Endothelial cell of umbilical vein (primary cell): ENCODE measurements at regions not wholly inside any gene's neighbourhood (a gene's known extent, or its start where the extent isn't known, plus 50 kb on each side); places are given as distances from the start of the nearest gene placed in this dataset.

Experiments
- BruUV-seq: library from RNA; stranded (reverse); fragments of 400-500 nt; replicated peaks from 2 replicates; lab custom pipeline; 2021; lab: Mats Ljungman, UMichigan
- CTCF ChIA-PET: fragments of 300-600, 350-600 bp; sonication (Branson Sonifier 250); formaldehyde crosslinking; loops from one replicate; lab custom pipeline; 2021; ENCODE audit warnings: antibody characterized with exemption, inconsistent platforms; lab: Charles Lee
- POLR2A ChIA-PET: fragments of 300-600, 350-600 bp; sonication (Branson Sonifier 250); formaldehyde crosslinking; loops from one replicate; lab custom pipeline; 2021; ENCODE audit warnings: antibody characterized with exemption, inconsistent platforms; lab: Charles Lee
- DNase-seq: peaks from one replicate; pipeline ENCODE4 v3.0.0-alpha.2; 2011; ENCODE audit warnings: low read depth, low spot score
- FAIRE-seq: peaks from 2 replicates; lab custom pipeline; 2011; peaks lifted over from hg19 to GRCh38; lab: Jason Lieb, UNC
- H2AFZ ChIP-seq: 2 replicates; pipeline ENCODE4 v1.6.0; 2012; ENCODE audit warnings: low read depth, low read length, control low read depth, inconsistent platforms
- H3K27ac ChIP-seq: 2 replicates; pipeline ENCODE4 v1.5.1; 2011; ENCODE audit warnings: low read depth, mild to moderate bottlenecking, control low read depth, low read length, moderate library complexity; ENCODE audit not compliant: insufficient read depth
- H3K27me3 ChIP-seq, 2 experiments: 2 replicates each; pipeline versions ENCODE4 v1.6.0 to v1.6.1; 2011; ENCODE audit warnings: low read length in 2 of 2, mixed read lengths in 1 of 2; ENCODE audit not compliant: control insufficient read depth in 2 of 2, insufficient read depth in 2 of 2
- H3K36me3 ChIP-seq, 2 experiments: 2 replicates in 1 of 2; 3 replicates in 1 of 2; pipeline ENCODE4 v1.5.1; 2011; ENCODE audit warnings: low read length in 2 of 2, mild to moderate bottlenecking in 1 of 2, moderate library complexity in 1 of 2; ENCODE audit not compliant: control insufficient read depth in 2 of 2, insufficient read depth in 2 of 2; ENCODE audit errors: extremely low read depth in 1 of 2
- H3K4me1 ChIP-seq: 3 replicates; pipeline ENCODE4 v1.5.1; 2011; ENCODE audit warnings: mild to moderate bottlenecking, low read length; ENCODE audit not compliant: control insufficient read depth, insufficient read depth; ENCODE audit errors: extremely low read depth
- H3K4me2 ChIP-seq: 2 replicates; pipeline ENCODE4 v1.6.1; 2011; ENCODE audit warnings: low read length, control low read depth, mixed read lengths; ENCODE audit not compliant: insufficient read depth
- H3K4me3 ChIP-seq, 3 experiments: fragments of 200-600 bp in 1 of 3; sonication (generic), shearing (Covaris generic) in 1 of 3; replicated peaks in 1 of 3; 2 replicates each; pipeline ENCODE4 v1.5.1; 2011 to 2016; ENCODE audit warnings: control low read depth in 3 of 3, low read length in 3 of 3, mild to moderate bottlenecking in 2 of 3, inconsistent platforms in 1 of 3, low read depth in 1 of 3, moderate library complexity in 1 of 3; ENCODE audit not compliant: insufficient read depth in 1 of 3
- H3K79me2 ChIP-seq: 2 replicates; pipeline ENCODE4 v1.6.0; 2012; ENCODE audit warnings: low read length, inconsistent platforms; ENCODE audit not compliant: control insufficient read depth, insufficient read depth
- H3K9ac ChIP-seq: replicated peaks from 2 replicates; pipeline ENCODE3; 2011; ENCODE audit warnings: low read length, control low read depth; ENCODE audit not compliant: insufficient read depth; ENCODE audit errors: extremely low read depth
- H3K9me1 ChIP-seq: replicated peaks from 3 replicates; pipeline ENCODE4 v1.6.0; 2011; ENCODE audit warnings: mild to moderate bottlenecking, low read length; ENCODE audit not compliant: control insufficient read depth, insufficient read depth; ENCODE audit errors: extremely low read depth
- H3K9me3 ChIP-seq: replicated peaks from 2 replicates; pipeline ENCODE4 v1.5.1; 2012; ENCODE audit warnings: low read length, inconsistent platforms; ENCODE audit not compliant: control insufficient read depth, insufficient read depth
- H4K20me1 ChIP-seq: replicated peaks from 2 replicates; pipeline ENCODE3; 2011; ENCODE audit warnings: mild to moderate bottlenecking, low read length; ENCODE audit not compliant: control insufficient read depth, insufficient read depth; ENCODE audit errors: extremely low read depth
- EZH2 ChIP-seq: IDR thresholded peaks from 2 replicates; pipeline ENCODE4 v1.6.1; 2012; ENCODE audit warnings: borderline replicate concordance, low read depth, mild to moderate bottlenecking, moderate library complexity, low read length, inconsistent platforms; ENCODE audit not compliant: severe bottlenecking
- FOS ChIP-seq: IDR thresholded peaks from 2 replicates; pipeline ENCODE4 v1.6.1; 2011; ENCODE audit warnings: mild to moderate bottlenecking, low read length, moderate library complexity, borderline replicate concordance; ENCODE audit not compliant: insufficient read depth
- GATA2 ChIP-seq: IDR thresholded peaks from 2 replicates; pipeline ENCODE4 v1.7.0; 2011; ENCODE audit warnings: low read depth, mild to moderate bottlenecking, moderate library complexity, mixed read lengths, low read length; ENCODE audit not compliant: insufficient read length, insufficient read depth
- JUN ChIP-seq: IDR thresholded peaks from 2 replicates; pipeline ENCODE4 v1.6.1; 2011; ENCODE audit warnings: borderline replicate concordance, low read depth; ENCODE audit not compliant: insufficient read length, insufficient read depth
- MYC ChIP-seq: IDR thresholded peaks from one replicate; pipeline ENCODE4 v1.6.1; 2011; ENCODE audit warnings: mild to moderate bottlenecking, low read depth, low read length
- POLR2A ChIP-seq: IDR thresholded peaks from 2 replicates; pipeline ENCODE4 v1.6.1; 2012; ENCODE audit warnings: low read depth, mild to moderate bottlenecking, control low read depth, low read length
- POLR2AphosphoS5 ChIP-seq: IDR thresholded peaks from 2 replicates; pipeline ENCODE4 v1.6.1; 2012; ENCODE audit warnings: low read depth, mild to moderate bottlenecking, control low read depth, low read length, moderate library complexity; ENCODE audit not compliant: insufficient read depth
- dilution Hi-C: fragments of 300-500 bp; cut with MboI; formaldehyde crosslinking; loops from one replicate; pipeline ENCODE4 v1.15.0; 2019; ENCODE audit warnings: low sequenced_read_pairs; ENCODE audit not compliant: extremely low pct_ligation_motif_present
- intact Hi-C: fragments of 100-400 bp; cut with micrococcal nuclease; formaldehyde crosslinking; loops from one replicate; pipeline ENCODE4 v1.10.0; 2022
- TF ChIP-seq, protein P1 (sequence below): IDR thresholded peaks from 2 replicates; pipeline ENCODE4 v1.6.1; 2011; ENCODE audit not compliant: insufficient read depth, insufficient read length
- TF ChIP-seq, protein P2 (sequence below), 2 donors: IDR thresholded peaks; 1 replicate in 1 of 2; 2 replicates in 1 of 2; pipeline ENCODE4 v1.5.1; 2011; ENCODE audit warnings: low read length in 2 of 2, mild to moderate bottlenecking in 2 of 2, moderate library complexity in 2 of 2, control low read depth in 1 of 2, inconsistent platforms in 1 of 2, low read depth in 1 of 2; ENCODE audit not compliant: insufficient read depth in 1 of 2; ENCODE audit errors: extremely low read depth in 1 of 2

DNA sequence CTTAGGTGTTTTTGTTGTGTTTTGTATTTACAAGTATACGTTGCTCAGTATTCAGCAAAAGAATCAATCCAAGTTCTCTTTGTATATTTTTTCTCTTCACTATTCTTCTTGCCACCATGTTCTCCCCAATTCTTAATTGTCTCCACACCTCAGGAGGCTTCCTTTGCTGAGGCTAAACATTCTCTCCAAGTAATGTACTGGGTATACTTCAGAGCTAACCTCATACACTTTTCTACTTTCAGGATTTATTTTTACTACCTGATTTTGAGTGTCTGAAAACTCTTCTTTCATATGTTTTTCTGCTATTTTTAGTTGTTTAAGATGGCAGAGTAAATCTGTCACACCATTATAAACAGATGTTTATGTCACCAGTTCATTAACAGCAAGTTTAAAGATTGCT is 354.8 kb upstream of the KCND2 start:
- TF ChIP-seq POLR2AphosphoS5: no peak
- no peak for TF ChIP-seq GATA2
- TF ChIP-seq JUN: no peak
- no peak for TF ChIP-seq MYC
- TF ChIP-seq, protein P1, sequence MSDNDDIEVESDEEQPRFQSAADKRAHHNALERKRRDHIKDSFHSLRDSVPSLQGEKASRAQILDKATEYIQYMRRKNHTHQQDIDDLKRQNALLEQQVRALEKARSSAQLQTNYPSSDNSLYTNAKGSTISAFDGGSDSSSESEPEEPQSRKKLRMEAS: no peak
- TF ChIP-seq POLR2A: no peak
- TF ChIP-seq, protein P2, sequence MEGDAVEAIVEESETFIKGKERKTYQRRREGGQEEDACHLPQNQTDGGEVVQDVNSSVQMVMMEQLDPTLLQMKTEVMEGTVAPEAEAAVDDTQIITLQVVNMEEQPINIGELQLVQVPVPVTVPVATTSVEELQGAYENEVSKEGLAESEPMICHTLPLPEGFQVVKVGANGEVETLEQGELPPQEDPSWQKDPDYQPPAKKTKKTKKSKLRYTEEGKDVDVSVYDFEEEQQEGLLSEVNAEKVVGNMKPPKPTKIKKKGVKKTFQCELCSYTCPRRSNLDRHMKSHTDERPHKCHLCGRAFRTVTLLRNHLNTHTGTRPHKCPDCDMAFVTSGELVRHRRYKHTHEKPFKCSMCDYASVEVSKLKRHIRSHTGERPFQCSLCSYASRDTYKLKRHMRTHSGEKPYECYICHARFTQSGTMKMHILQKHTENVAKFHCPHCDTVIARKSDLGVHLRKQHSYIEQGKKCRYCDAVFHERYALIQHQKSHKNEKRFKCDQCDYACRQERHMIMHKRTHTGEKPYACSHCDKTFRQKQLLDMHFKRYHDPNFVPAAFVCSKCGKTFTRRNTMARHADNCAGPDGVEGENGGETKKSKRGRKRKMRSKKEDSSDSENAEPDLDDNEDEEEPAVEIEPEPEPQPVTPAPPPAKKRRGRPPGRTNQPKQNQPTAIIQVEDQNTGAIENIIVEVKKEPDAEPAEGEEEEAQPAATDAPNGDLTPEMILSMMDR (IDR thresholded peaks at IDR 0.05; ENCODE audit: extremely low read depth in 1 of 2, insufficient read depth in 1 of 2, low read depth in 1 of 2, low read length in 2 of 2): no peak
- no peak for TF ChIP-seq EZH2
- TF ChIP-seq FOS: no peak

More for the DNA sequence above, 354.8 kb upstream of the KCND2 start:
- no TSS peak for BruUV-seq
- Histone ChIP-seq H3K27ac (no peak overlapping the region), H3K4me2 (no peak overlapping the region), H3K9me1 (no peaks in the 10 kb centered on the region), H3K4me3 (no peak overlapping the region), H4K20me1 (no peaks in the 10 kb centered on the region), H3K36me3 (no peaks in the 10 kb centered on the region), H3K9ac (no peak overlapping the region), H3K79me2 (no peaks in the 10 kb centered on the region), H2AFZ (no peak overlapping the region), H3K9me3 (no peaks in the 10 kb centered on the region), H3K27me3 (no peaks in the 10 kb centered on the region), H3K4me1 (no peaks in the 10 kb centered on the region)
- ChIA-PET POLR2A (no interaction called here), CTCF (interaction anchor here (1.2 kb wide), 1 partner anchor 18 kb away, joined by 5 read pairs; no protein-coding TSS in a partner anchor)
- intact Hi-C loops (no loop called here), dilution Hi-C loops (no loop called here)
- FAIRE-seq: no peak
- no peak for DNase-seq
